Epithelial cell of esophagus (primary cell): ENCODE measurements at regions not wholly inside any gene's neighbourhood (a gene's known extent, or its start where the extent isn't known, plus 50 kb on each side); places are given as distances from the start of the nearest gene placed in this dataset.

Experiments
- DNase-seq: peaks from one replicate; pipeline ENCODE4 v3.0.0; 2010; ENCODE audit warnings: low read depth
- H3K4me3 ChIP-seq: 2 replicates; pipeline ENCODE4 v1.5.1; 2011; ENCODE audit warnings: mild to moderate bottlenecking, low read length, control low read depth
- CTCF ChIP-seq: IDR thresholded peaks from 2 replicates; pipeline ENCODE4 v1.5.1; 2011; ENCODE audit warnings: low read depth, mild to moderate bottlenecking, low read length, control low read depth, inconsistent platforms; ENCODE audit not compliant: insufficient read depth; ENCODE audit errors: missing control alignments

- DNase-seq, result peak; percentile 44
- TF ChIP-seq CTCF, result peak; percentile 65
- H3K4me3 ChIP-seq, result no peak overlapping the region
These were observed 911.9 kb downstream of the METTL15 start for GRCh38 chr11:29019960-29020683.

- DNase-seq, result peak; percentile 85
- no peak overlapping the region for H3K4me3 ChIP-seq
- TF ChIP-seq CTCF, result no peak
These were observed 910.4 kb downstream of the METTL15 start for GRCh38 chr11:29018631-29019030.

- no peak overlapping the region for H3K4me3 ChIP-seq
- DNase-seq, result peak; percentile 56
- no peak for TF ChIP-seq CTCF
These were observed 909.8 kb downstream of the METTL15 start for GRCh38 chr11:29017941-29018340.

- no peak for TF ChIP-seq CTCF
- no peak for DNase-seq
- H3K4me3 ChIP-seq, result no peak overlapping the region
These were observed 904.3 kb downstream of the METTL15 start for GRCh38 chr11:29012507-29012906.

- no peak overlapping the region for H3K4me3 ChIP-seq
- no peak for TF ChIP-seq CTCF
- no peak for DNase-seq
These were observed 901.2 kb downstream of the METTL15 start for GRCh38 chr11:29009426-29009825.

GRCh38 chr11:29008481-29008880, 900.3 kb downstream of the METTL15 start:
- no peak overlapping the region for H3K4me3 ChIP-seq
- no peak for TF ChIP-seq CTCF
- DNase-seq, result no peak

- no peak for DNase-seq
- no peak for TF ChIP-seq CTCF
- no peak overlapping the region for H3K4me3 ChIP-seq
These were observed 898.5 kb downstream of the METTL15 start for GRCh38 chr11:29006668-29007067.
